ENCODE measurements at regions not wholly inside any gene's neighbourhood (a gene's known extent, or its start where the extent isn't known, plus 50 kb on each side); places are given as distances from the start of the nearest gene placed in this dataset.

- no peak for DNase-seq
Observed at GRCh38 chr12:45553204-45553603, 176.3 kb upstream of the ARID2 start.

- no peak for DNase-seq
Observed at GRCh38 chr12:45557016-45557415, 172.5 kb upstream of the ARID2 start.

GRCh38 chr12:45558353-45558752 lies 171.2 kb upstream of the ARID2 start:
- DNase-seq, result no peak

- DNase-seq, result no peak
Observed at GRCh38 chr12:45559537-45559936, 170.0 kb upstream of the ARID2 start.

- no peak for DNase-seq
Observed at GRCh38 chr12:45560689-45561088, 168.8 kb upstream of the ARID2 start.

GRCh38 chr12:45561488-45561887 lies 168.0 kb upstream of the ARID2 start:
- DNase-seq, result no peak

GRCh38 chr12:45565590-45565989 lies 163.9 kb upstream of the ARID2 start:
- DNase-seq, result no peak

- DNase-seq, result no peak
Observed at GRCh38 chr12:45566257-45566656, 163.2 kb upstream of the ARID2 start.

- DNase-seq, result no peak
Observed at GRCh38 chr12:45568808-45569207, 160.7 kb upstream of the ARID2 start.

- DNase-seq, result no peak
Observed at GRCh38 chr12:45570501-45570900, 159.0 kb upstream of the ARID2 start.

- no peak for DNase-seq
Observed at GRCh38 chr12:45572114-45572513, 157.4 kb upstream of the ARID2 start.

GRCh38 chr12:45575417-45575816 lies 154.1 kb upstream of the ARID2 start:
- no peak for DNase-seq

- DNase-seq, result no peak
Observed at GRCh38 chr12:45575823-45576475, 153.6 kb upstream of the ARID2 start.

- no peak for DNase-seq
Observed at GRCh38 chr12:45577844-45578399, 151.6 kb upstream of the ARID2 start.

GRCh38 chr12:45580356-45580969 lies 149.0 kb upstream of the ARID2 start:
- DNase-seq, result no peak

- DNase-seq, result no peak
Observed at GRCh38 chr12:45581112-45581511, 148.4 kb upstream of the ARID2 start.

GRCh38 chr12:45582536-45582935 lies 147.0 kb upstream of the ARID2 start:
- DNase-seq, result no peak

GRCh38 chr12:45582986-45583659 lies 146.4 kb upstream of the ARID2 start:
- no peak for DNase-seq

- no peak for DNase-seq
Observed at GRCh38 chr12:45584336-45584735, 145.2 kb upstream of the ARID2 start.

- DNase-seq, result no peak
Observed at GRCh38 chr12:45585522-45586230, 143.8 kb upstream of the ARID2 start.

GRCh38 chr12:45586486-45586885 lies 143.0 kb upstream of the ARID2 start:
- no peak for DNase-seq

- DNase-seq, result no peak
Observed at GRCh38 chr12:45587012-45587411, 142.5 kb upstream of the ARID2 start.

- no peak for DNase-seq
Observed at GRCh38 chr12:45587877-45588533, 141.5 kb upstream of the ARID2 start.
